HCT116 (cell line): ENCODE measurements at regions not wholly inside any gene's neighbourhood (a gene's known extent, or its start where the extent isn't known, plus 50 kb on each side); places are given as distances from the start of the nearest gene placed in this dataset.

ENCODE experiments used
- ATAC-seq: fragments of 200-7000 bp; cut with Tn5 transposase; 2 replicates; pipeline ENCODE4 v1.9.1; 2020; ENCODE audit warnings: mild to moderate bottlenecking, moderate library complexity
- BruUV-seq: library from RNA; stranded (reverse); fragments of 400-500 nt; replicated peaks from 2 replicates; lab custom pipeline; 2021; lab: Mats Ljungman, UMichigan
- CTCF ChIA-PET: fragments of 300-600 bp; sonication (Branson Sonifier 250); formaldehyde crosslinking; loops from one replicate; lab custom pipeline; 2021; ENCODE audit warnings: antibody characterized with exemption; lab: Charles Lee
- POLR2A ChIA-PET: fragments of 300-600, 350-600 bp; sonication (Branson Sonifier 250); formaldehyde crosslinking; loops from one replicate; lab custom pipeline; 2021; ENCODE audit warnings: antibody characterized with exemption; lab: Charles Lee
- RAD21 ChIA-PET, 2 experiments: fragments of 300-600 bp; sonication (Branson Sonifier 250); formaldehyde crosslinking; loops; one replicate each; lab custom pipeline; 2023; ENCODE audit warnings: low total read pairs in 2 of 2; ENCODE audit not compliant: uncharacterized antibody in 2 of 2, unreplicated experiment in 2 of 2, low non-redundant PET in 1 of 2; lab: Charles Lee
- DNase-seq: peaks from one replicate; pipeline ENCODE4 v3.0.0-alpha.2; 2010; ENCODE audit warnings: low read depth, low spot score
- H2AFZ ChIP-seq: fragments of 200-600 bp; shearing (Covaris generic), sonication (generic); 2 replicates; pipeline ENCODE4 v1.6.1; 2017; ENCODE audit warnings: low read depth, mixed run types, mixed read lengths, antibody characterized with exemption, low read length; ENCODE audit not compliant: poor library complexity, severe bottlenecking
- H3K27ac ChIP-seq: 2 replicates; pipeline ENCODE4 v1.5.1; 2012; ENCODE audit warnings: low read depth, low read length
- H3K27me3 ChIP-seq: fragments of 200-600 bp; sonication (generic); 2 replicates; pipeline ENCODE4 v1.6.1; 2016; ENCODE audit warnings: mixed run types, low read length, mixed read lengths; ENCODE audit not compliant: insufficient read depth
- H3K36me3 ChIP-seq, 2 experiments: fragments of 200-500 bp in 1 of 2; fragments of 200-600 bp in 1 of 2; sonication (Bioruptor generic) in 1 of 2; sonication (generic) in 1 of 2; 2 replicates each; pipeline versions ENCODE4 v1.5.1 to v1.6.1; 2014 to 2016; ENCODE audit warnings: low read length in 2 of 2, inconsistent platforms in 1 of 2, mixed read lengths in 1 of 2, mixed run types in 1 of 2; ENCODE audit not compliant: insufficient read depth in 2 of 2, control insufficient read depth in 1 of 2
- H3K4me1 ChIP-seq, 2 experiments: fragments of 200-600 bp in 1 of 2; sonication (generic) in 1 of 2; 2 replicates each; pipeline versions ENCODE4 v1.5.1 to v1.6.1; 2012 to 2017; ENCODE audit warnings: low read length in 2 of 2, inconsistent platforms in 1 of 2, mild to moderate bottlenecking in 1 of 2, mixed read lengths in 1 of 2, mixed run types in 1 of 2, moderate library complexity in 1 of 2; ENCODE audit not compliant: insufficient read depth in 2 of 2, control insufficient read depth in 1 of 2
- H3K4me2 ChIP-seq: fragments of 200-600 bp; sonication (generic); 2 replicates; pipeline ENCODE4 v1.6.1; 2017; ENCODE audit warnings: mixed run types, low read length, mixed read lengths
- H3K4me3 ChIP-seq, 2 experiments: fragments of 200-600 bp in 1 of 2; sonication (generic) in 1 of 2; replicated peaks in 1 of 2; 2 replicates each; pipeline ENCODE4 v1.5.1; 2011 to 2016; ENCODE audit warnings: low read length in 2 of 2, control low read depth in 1 of 2, low read depth in 1 of 2, mild to moderate bottlenecking in 1 of 2, mixed read lengths in 1 of 2, mixed run types in 1 of 2
- H3K79me2 ChIP-seq: fragments of 200-600 bp; sonication (generic); 2 replicates; pipeline ENCODE4 v1.6.1; 2017; ENCODE audit warnings: mild to moderate bottlenecking, mixed run types, low read length, moderate library complexity, mixed read lengths; ENCODE audit not compliant: insufficient read depth
- H3K9ac ChIP-seq: fragments of 200-600 bp; sonication (generic); 2 replicates; pipeline ENCODE4 v1.6.1; 2016; ENCODE audit warnings: low read length, mixed read lengths
- H3K9me2 ChIP-seq: fragments of 200-600 bp; sonication (generic), shearing (Covaris generic); 2 replicates; pipeline ENCODE4 v1.6.1; 2017; ENCODE audit warnings: mixed run types, mild to moderate bottlenecking, moderate library complexity; ENCODE audit not compliant: insufficient read depth
- H3K9me3 ChIP-seq, 2 experiments: fragments of 200-500 bp in 1 of 2; fragments of 200-600 bp in 1 of 2; sonication (Bioruptor generic) in 1 of 2; sonication (generic) in 1 of 2; 2 replicates each; pipeline ENCODE4 v1.6.1; 2014 to 2017; ENCODE audit warnings: low read length in 2 of 2, mixed read lengths in 2 of 2, inconsistent platforms in 1 of 2, low read depth in 1 of 2, mild to moderate bottlenecking in 1 of 2, mixed run types in 1 of 2, moderate library complexity in 1 of 2; ENCODE audit not compliant: control insufficient read depth in 1 of 2, insufficient read depth in 1 of 2
- H4K20me1 ChIP-seq: fragments of 200-600 bp; sonication (generic), shearing (Covaris generic); 2 replicates; pipeline ENCODE4 v1.6.1; 2017; ENCODE audit warnings: mixed run types, mild to moderate bottlenecking, moderate library complexity; ENCODE audit not compliant: insufficient read depth
- CBX3 ChIP-seq: IDR thresholded peaks from 2 replicates; pipeline ENCODE4 v1.6.1; 2012; ENCODE audit warnings: low read depth
- EZH2 ChIP-seq: fragments of 200-600 bp; sonication (generic); IDR thresholded peaks from 2 replicates; pipeline ENCODE4 v1.6.1; 2017; ENCODE audit warnings: antibody characterized with exemption, mixed run types
- FOSL1 ChIP-seq: IDR thresholded peaks from 2 replicates; pipeline ENCODE4 v1.6.1; 2012; ENCODE audit warnings: low read depth
- JUND ChIP-seq: IDR thresholded peaks from 2 replicates; pipeline ENCODE4 v1.6.1; 2012
- POLR2A ChIP-seq: IDR thresholded peaks from 2 replicates; pipeline ENCODE4 v1.7.0; 2011; ENCODE audit warnings: borderline replicate concordance; ENCODE audit not compliant: insufficient read depth, insufficient read length; ENCODE audit errors: extremely low read depth
- POLR2AphosphoS5 ChIP-seq: IDR thresholded peaks from 2 replicates; pipeline ENCODE4 v1.6.1; 2011; ENCODE audit warnings: mild to moderate bottlenecking, low read depth, low read length, moderate library complexity
- SIN3A ChIP-seq: IDR thresholded peaks from 2 replicates; pipeline ENCODE4 v1.6.1; 2012; ENCODE audit warnings: low read depth
- SP1 ChIP-seq: IDR thresholded peaks from 2 replicates; pipeline ENCODE4 v1.6.1; 2012; ENCODE audit warnings: low read depth
- SRF ChIP-seq: IDR thresholded peaks from 2 replicates; pipeline ENCODE4 v1.6.1; 2012; ENCODE audit warnings: low read depth
- TCF7L2 ChIP-seq: IDR thresholded peaks from 2 replicates; pipeline ENCODE4 v1.7.0; 2011; ENCODE audit warnings: borderline replicate concordance, inconsistent platforms; ENCODE audit not compliant: insufficient read depth, insufficient read length; ENCODE audit errors: extremely low read depth
- ZFX ChIP-seq: fragments of 450-650 bp; IDR thresholded peaks from 2 replicates; pipeline ENCODE4 v1.6.1; 2017
- intact Hi-C: fragments of 100-400 bp; cut with micrococcal nuclease; formaldehyde crosslinking; loops from 2 replicates; pipeline ENCODE4 v1.10.0; 2022
- TF ChIP-seq, protein P1 (sequence below): IDR thresholded peaks from 2 replicates; pipeline ENCODE4 v1.6.1; 2012
- TF ChIP-seq, protein P2 (sequence below): IDR thresholded peaks from 2 replicates; pipeline ENCODE4 v1.6.1; 2012; ENCODE audit warnings: low read depth

DNA sequence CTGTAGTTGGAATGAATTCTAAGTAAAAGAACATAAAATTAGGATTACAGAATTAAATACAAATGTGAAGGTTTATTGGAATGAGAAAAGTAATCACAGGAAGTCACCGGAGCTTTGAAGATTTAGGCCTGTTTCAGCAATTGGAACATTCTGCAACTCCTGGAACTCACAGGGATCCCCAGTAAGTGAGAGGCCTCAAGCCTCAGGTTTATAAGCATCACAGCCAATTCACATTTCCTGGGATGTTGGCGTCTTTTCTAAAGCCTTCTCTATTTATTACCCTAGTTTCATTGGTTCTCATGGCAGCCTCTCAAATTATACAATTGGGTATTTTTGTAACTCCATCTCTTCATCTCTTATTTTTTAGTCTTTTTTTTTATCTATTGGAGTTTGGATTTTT lies 90.4 kb upstream of the HIVEP1 start:
- ChIA-PET RAD21 (no interaction called here), POLR2A (no interaction called here), CTCF (no interaction called here)
- no peaks in the 10 kb centered on the region for H3K9me2 ChIP-seq
- no peak for TF ChIP-seq SIN3A
- TF ChIP-seq SP1, result no peak
- no peak for TF ChIP-seq ZFX
- no peak for TF ChIP-seq EZH2
- no peak for TF ChIP-seq SRF
- no peak for TF ChIP-seq JUND
- TF ChIP-seq POLR2AphosphoS5, result no peak
- no peak for TF ChIP-seq TCF7L2
- TF ChIP-seq, protein P1, sequence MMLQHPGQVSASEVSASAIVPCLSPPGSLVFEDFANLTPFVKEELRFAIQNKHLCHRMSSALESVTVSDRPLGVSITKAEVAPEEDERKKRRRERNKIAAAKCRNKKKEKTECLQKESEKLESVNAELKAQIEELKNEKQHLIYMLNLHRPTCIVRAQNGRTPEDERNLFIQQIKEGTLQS, result no peak
- no peak for TF ChIP-seq FOSL1
- TF ChIP-seq CBX3, result no peak
- TF ChIP-seq POLR2A, result no peak
- TF ChIP-seq, protein P2, sequence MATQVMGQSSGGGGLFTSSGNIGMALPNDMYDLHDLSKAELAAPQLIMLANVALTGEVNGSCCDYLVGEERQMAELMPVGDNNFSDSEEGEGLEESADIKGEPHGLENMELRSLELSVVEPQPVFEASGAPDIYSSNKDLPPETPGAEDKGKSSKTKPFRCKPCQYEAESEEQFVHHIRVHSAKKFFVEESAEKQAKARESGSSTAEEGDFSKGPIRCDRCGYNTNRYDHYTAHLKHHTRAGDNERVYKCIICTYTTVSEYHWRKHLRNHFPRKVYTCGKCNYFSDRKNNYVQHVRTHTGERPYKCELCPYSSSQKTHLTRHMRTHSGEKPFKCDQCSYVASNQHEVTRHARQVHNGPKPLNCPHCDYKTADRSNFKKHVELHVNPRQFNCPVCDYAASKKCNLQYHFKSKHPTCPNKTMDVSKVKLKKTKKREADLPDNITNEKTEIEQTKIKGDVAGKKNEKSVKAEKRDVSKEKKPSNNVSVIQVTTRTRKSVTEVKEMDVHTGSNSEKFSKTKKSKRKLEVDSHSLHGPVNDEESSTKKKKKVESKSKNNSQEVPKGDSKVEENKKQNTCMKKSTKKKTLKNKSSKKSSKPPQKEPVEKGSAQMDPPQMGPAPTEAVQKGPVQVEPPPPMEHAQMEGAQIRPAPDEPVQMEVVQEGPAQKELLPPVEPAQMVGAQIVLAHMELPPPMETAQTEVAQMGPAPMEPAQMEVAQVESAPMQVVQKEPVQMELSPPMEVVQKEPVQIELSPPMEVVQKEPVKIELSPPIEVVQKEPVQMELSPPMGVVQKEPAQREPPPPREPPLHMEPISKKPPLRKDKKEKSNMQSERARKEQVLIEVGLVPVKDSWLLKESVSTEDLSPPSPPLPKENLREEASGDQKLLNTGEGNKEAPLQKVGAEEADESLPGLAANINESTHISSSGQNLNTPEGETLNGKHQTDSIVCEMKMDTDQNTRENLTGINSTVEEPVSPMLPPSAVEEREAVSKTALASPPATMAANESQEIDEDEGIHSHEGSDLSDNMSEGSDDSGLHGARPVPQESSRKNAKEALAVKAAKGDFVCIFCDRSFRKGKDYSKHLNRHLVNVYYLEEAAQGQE, result no peak
- H3K27ac ChIP-seq, result no peak overlapping the region
- no peak overlapping the region for H3K4me3 ChIP-seq
- BruUV-seq, result no TSS peak
- H3K27me3 ChIP-seq, result no peaks in the 10 kb centered on the region
- H3K4me2 ChIP-seq, result no peak overlapping the region
- no peak for DNase-seq
- H3K9ac ChIP-seq, result no peak overlapping the region
- H3K4me1 ChIP-seq, result peaks cover 0 to 10% of the 10 kb centered on the region in 2 experiments; a peak in 2 of 4 replicates
- peak overlapping the region; percentile 57 for H2AFZ ChIP-seq
- H3K79me2 ChIP-seq, result no peaks in the 10 kb centered on the region
- no peak for ATAC-seq
- H4K20me1 ChIP-seq, result no peaks in the 10 kb centered on the region
- intact Hi-C loops, result no loop called here
- no peaks in the 10 kb centered on the region for H3K9me3 ChIP-seq
- no peaks in the 10 kb centered on the region for H3K36me3 ChIP-seq
